AG04450 (cell line): ENCODE measurements at regions not wholly inside any gene's neighbourhood (a gene's known extent, or its start where the extent isn't known, plus 50 kb on each side); places are given as distances from the start of the nearest gene placed in this dataset.

ENCODE experiments used
- CTCF ChIA-PET: fragments of 300-600, 350-600 bp; formaldehyde crosslinking; extraction: SDS; loops from one replicate; lab custom pipeline; 2022; ENCODE audit warnings: antibody characterized with exemption, inconsistent platforms; lab: Charles Lee
- POLR2A ChIA-PET: fragments of 350-600 bp; formaldehyde crosslinking; extraction: SDS; loops from one replicate; lab custom pipeline; 2021; ENCODE audit warnings: antibody characterized with exemption, inconsistent platforms; lab: Yijun Ruan, JAX
- DNase-seq: peaks from one replicate; pipeline ENCODE4 v3.0.0-alpha.2; 2011; ENCODE audit warnings: low read depth, low spot score
- H3K27ac ChIP-seq: one replicate; pipeline ENCODE4 v1.5.1; 2012; ENCODE audit warnings: low read depth, low read length, control low read depth
- H3K27me3 ChIP-seq: one replicate; pipeline ENCODE4 v1.6.0; 2012; ENCODE audit warnings: low read length; ENCODE audit not compliant: control insufficient read depth, insufficient read depth
- H3K4me3 ChIP-seq: 2 replicates; pipeline ENCODE4 v1.5.1; 2011; ENCODE audit warnings: mild to moderate bottlenecking, low read depth, low read length, control low read depth
- H3K9me3 ChIP-seq: 2 replicates; pipeline ENCODE4 v1.5.1; 2012; ENCODE audit warnings: low read length; ENCODE audit not compliant: control insufficient read depth, insufficient read depth
- CTCF ChIP-seq: IDR thresholded peaks from 2 replicates; pipeline ENCODE4 v1.5.1; 2011; ENCODE audit warnings: low read depth, low read length, control low read depth, inconsistent platforms

- no peak overlapping the region for H3K4me3 ChIP-seq
- no peaks in the 10 kb centered on the region for H3K27me3 ChIP-seq
- TF ChIP-seq CTCF = no peak
- CTCF ChIA-PET = no interaction called here
- peak; percentile 85 for DNase-seq
- H3K9me3 ChIP-seq = peaks cover 8% of the 10 kb centered on the region; the same call in 1 of the 2 replicates
- peak overlapping the region; percentile 81 for H3K27ac ChIP-seq
- POLR2A ChIA-PET = interaction anchor here (1.2 kb wide), 1 partner anchor 8 kb away, joined by 3 read pairs; no protein-coding TSS in a partner anchor
These were observed 171.2 kb downstream of the TTC8 start for GRCh38 chr14:88995437-88996198.

- no peak for TF ChIP-seq CTCF
- Histone ChIP-seq H3K27me3 (no peaks in the 10 kb centered on the region), H3K27ac (no peak overlapping the region), H3K4me3 (no peak overlapping the region), H3K9me3 (peaks cover 5% of the 10 kb centered on the region; the same call in 1 of the 2 replicates)
- no peak for DNase-seq
- CTCF ChIA-PET = interaction anchor here (1.9 kb wide), 1 partner anchor 330 kb away, joined by 10 read pairs; no protein-coding TSS in a partner anchor
- POLR2A ChIA-PET = no interaction called here
These were observed 173.6 kb downstream of the TTC8 start for GRCh38 chr14:88998027-88998426.

- no peak overlapping the region for H3K27ac ChIP-seq
- peaks cover 5% of the 10 kb centered on the region; the same call in 1 of the 2 replicates for H3K9me3 ChIP-seq
- ChIA-PET POLR2A (no interaction called here), CTCF (interaction anchor here (0.6 to 1.9 kb wide), 2 partner anchors 332 to 836 kb away, joined by 4 to 10 read pairs; no protein-coding TSS in a partner anchor)
- H3K27me3 ChIP-seq = no peaks in the 10 kb centered on the region
- H3K4me3 ChIP-seq = no peak overlapping the region
- TF ChIP-seq CTCF = no peak
- no peak for DNase-seq
These were observed 174.7 kb downstream of the TTC8 start for GRCh38 chr14:88999137-88999536.

GRCh38 chr14:89000007-89000942, 175.8 kb downstream of the TTC8 start:
- Histone ChIP-seq H3K27ac (peak overlapping the region; percentile 66), H3K9me3 (peaks cover 7% of the 10 kb centered on the region; the same call in 1 of the 2 replicates), H3K27me3 (no peaks in the 10 kb centered on the region), H3K4me3 (no peak overlapping the region)
- POLR2A ChIA-PET = interaction anchor here (1.1 to 1.3 kb wide), 2 partner anchors 176 to 333 kb away, joined by 4 read pairs; partner anchors contain the start of gene TTC8
- DNase-seq = peak; percentile 88
- no peak for TF ChIP-seq CTCF
- CTCF ChIA-PET = interaction anchor here (0.6 to 1.9 kb wide), 3 partner anchors 26 to 349 kb away, joined by 3 to 10 read pairs (median 6); no protein-coding TSS in a partner anchor
